ENCODE measurements at regions not wholly inside any gene's neighbourhood (a gene's known extent, or its start where the extent isn't known, plus 50 kb on each side); places are given as distances from the start of the nearest gene placed in this dataset.

DNA sequence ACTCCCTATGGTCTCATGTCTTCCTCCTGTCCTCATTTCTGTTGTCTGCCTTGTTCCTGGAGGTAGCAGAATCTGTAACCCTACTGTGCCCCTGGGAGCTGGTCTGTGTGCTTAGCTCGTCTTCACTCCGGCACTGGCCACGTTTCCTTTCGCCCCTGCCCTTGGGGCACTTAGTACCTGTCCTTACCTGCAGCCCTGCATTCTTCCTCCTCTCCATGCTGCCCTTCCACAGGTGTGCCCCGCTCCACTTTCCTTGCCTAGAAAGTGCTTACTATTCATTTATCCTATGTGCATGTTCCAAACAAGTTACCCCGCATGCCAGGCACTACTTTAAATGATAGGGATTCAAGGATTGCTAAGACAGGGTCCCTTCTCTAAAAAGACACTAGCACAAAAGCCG is 199.9 kb upstream of the ZMIZ1 start:
- no peak for DNase-seq

DNA sequence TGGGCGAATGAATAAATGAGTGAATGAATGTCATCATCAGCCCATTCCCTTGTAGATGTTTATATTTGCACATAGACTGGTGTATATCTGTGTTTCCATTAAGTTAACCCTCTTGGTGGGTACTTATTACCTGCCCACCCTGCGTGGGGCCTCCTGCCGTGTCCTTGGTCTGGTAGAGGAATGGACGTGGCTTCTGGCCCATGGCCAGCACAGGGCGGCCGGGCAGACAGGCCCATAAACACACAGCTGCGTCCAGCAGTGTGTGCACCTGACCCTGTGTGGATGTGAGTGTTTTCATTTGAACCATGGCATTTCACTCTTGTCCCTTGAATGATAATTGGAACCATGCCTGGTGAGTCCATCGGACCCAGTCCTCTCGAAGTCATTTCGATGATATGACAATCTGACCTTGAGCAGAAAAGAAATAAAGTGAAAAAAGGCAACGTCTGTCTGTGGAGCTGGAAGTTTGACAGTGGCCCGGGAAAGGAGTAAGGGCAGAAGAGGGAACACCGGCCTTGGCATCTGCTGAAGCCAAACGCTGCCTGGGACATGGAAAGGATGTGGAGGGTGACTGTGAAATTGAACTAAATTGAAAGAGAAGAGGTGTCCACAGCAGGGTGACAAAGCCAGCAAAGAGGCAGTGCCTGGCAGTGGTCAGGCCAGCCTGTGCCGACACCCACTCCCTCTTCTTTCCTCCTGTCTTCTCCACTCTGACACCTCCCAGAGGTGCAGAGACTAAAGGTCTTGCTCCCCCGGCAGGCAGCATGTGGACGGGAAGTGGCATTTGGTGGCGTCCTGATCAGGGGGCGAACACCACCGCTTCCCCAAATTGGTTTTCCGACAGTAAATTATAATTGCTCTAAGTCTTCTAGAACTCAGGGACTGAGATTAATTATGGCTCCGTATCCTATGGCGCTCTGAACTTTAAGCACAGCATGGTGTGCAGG is 199.0 kb upstream of the ZMIZ1 start:
- DNase-seq = no peak

DNA sequence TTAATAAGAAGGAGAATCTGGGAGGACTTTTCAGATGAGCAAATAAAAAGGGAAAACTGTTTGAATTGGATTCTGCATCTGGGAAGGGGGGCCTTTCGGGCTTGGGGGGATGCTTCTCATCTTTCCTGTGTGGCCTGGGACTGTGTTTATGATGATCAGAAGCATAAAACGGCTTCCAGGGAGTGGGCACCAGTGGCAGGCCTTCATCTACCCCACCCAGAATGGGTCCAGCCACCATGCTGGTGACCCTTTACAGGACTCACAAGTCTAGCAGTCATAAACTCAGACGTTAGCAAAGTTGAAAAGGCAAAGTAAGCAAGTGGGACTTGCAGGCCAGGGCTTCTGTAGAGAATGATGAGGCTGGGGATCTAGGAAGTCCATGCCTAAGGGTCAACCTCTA is 198.3 kb upstream of the ZMIZ1 start:
- DNase-seq = no peak

DNA sequence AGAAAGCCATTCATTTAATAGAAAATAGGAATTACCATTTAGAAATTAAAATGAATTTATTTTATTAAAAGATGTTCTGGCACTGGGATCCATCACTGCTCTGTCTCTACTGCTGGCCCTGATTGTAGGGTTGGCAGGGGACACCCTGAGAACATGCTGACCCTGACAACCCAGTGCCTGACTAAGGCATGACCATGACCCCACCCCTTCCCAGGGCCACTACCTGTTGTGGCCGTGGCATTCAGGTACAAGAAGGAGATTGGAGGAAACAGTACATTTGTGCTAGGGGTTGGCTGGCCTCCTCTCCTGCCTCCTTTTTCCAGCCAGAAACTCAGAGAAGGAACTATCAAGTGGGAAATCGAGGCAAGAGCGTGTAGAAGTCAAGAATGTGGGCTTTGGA is 197.0 kb upstream of the ZMIZ1 start:
- no peak for DNase-seq

DNA sequence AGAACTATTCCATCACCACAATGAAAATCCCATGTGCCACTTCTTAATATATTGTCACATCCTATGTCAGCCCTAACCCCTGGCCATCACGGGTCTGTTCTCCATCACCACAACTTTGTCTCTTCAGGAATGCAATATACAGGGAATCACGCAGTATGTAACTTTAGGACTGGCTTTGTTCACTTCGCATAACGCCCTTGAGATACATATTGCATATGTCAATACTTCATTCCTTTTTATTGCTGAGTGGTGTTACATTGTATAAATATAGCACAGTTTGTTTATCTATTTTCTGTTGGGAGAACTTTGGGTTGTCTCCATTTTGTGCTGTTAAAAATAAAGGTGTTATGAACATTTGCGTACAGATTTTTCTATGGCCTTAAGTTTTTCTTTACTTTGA is 195.4 kb upstream of the ZMIZ1 start:
- no peak for DNase-seq

DNA sequence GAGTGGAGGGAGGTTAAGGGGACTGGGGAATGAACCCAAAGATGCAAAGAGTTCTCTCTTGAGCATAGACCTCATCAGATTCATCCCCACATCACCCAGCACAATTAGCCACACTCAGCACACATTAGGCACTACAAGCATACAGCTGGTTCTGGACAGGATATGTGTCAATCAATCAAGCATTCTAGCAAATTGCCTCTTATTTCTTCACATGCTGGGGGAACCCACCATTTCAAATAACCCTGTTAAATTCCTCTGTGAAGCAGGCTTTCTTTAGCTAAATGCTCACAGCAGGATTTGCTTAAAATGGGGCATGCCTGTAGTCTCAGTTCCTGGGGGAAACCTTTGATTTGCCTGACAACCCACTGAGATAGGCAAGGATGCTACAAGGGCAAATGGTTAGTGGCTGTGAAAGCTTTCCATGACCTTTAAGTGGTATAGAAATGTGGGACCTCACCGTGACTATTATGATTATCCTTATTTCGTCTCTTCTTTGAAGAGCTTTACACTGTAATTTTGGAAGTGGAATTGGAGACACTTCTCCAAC is 193.4 kb upstream of the ZMIZ1 start:
- DNase-seq = no peak

DNA sequence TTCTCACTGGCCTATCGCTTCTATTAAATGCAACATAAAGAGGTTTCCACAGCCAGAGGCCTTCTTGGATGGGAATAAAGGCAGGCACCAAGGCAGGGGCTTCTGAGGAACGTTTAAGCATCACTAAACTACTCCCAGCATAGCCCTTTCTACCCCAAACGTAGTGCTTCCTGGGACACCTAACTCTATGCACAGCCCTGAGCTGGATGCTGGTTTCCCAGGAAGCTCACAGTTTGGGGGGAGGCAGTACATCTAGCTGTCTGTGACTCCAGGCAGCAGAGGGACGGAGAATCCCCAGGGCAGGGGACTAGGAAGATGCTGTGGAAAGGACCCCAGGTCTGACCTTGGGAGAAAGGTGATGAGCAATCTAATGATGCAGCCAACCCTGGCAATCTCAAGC is 192.8 kb upstream of the ZMIZ1 start:
- DNase-seq = no peak

DNA sequence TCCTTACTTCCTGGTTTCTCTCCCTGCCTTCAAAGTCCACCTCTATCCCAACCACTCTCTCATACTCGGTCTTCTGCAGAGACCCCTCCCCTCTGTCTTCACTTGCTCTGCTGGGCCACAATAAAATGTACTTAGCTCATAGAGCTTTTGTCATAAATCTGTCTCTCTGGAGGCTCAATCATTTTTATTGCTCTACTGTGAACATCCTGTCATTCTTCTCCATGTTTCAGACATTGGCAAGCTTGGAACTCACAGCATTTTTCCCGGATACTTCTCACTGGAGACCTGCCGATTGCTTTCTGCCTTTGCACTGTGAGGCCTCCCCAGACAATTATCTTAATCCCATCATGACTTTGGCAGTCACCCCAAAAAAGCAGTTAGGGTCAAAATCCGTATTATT is 192.3 kb upstream of the ZMIZ1 start:
- no peak for DNase-seq

DNA sequence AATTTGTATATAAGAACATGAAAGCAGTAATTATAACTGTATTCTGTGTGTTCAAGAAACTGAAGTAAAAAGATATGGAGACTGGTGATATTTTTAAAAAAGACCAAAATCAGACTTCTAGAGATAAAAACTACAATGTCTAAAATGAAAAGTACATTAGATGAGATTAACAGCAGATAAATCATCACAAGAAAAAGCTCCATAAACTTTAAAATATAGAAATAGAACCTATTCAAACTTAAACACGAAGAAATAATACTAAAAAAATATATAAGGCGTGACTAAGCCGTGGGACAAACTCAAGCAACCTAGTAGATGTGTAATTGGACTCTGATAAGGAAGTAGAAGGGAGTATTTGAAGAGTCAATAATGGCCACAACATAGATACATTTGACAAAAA is 189.1 kb upstream of the ZMIZ1 start:
- no peak for DNase-seq

DNA sequence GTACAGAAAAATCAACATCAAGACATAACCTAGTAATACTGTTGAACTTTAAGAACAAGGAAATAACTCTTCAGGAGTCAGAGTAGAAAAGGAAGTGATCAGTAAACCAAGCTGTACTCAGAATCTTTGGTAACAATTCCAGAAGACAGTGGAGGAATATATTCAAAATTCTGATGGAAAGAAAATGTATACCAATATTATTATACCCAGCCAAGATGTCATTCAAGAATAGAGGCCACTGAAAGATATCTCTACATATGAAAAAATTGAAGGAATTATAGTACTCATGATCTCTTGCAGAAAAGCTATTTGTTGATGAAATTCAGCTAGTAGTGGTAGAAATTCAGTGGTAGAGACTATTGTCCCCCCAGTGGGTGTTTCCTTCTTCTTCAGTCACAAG is 182.6 kb upstream of the ZMIZ1 start:
- DNase-seq = no peak

DNA sequence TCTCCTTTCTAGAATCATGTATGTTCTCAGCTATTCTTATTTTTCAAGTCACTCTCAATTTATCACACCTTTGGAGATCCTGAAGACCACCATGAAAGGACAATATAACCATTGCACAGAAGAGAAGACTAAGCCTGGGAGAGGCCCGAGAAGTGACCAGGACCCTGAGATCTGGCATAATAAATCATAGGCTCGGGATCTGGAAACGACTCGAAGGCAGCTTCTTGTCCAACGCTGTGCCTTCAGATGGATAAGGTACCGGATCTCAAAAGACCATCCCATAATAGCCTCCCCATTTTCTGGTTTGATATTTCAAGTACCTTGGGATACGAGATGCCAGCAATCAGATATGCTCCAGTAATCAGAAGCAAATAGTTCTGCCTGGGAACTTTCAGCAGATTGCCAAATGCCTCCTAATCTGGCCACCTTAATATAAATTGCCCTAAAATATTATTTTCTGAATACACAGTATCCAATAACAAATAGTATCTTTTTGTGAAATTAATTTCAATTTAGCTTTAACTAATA is 179.2 kb upstream of the ZMIZ1 start:
- DNase-seq = no peak

DNA sequence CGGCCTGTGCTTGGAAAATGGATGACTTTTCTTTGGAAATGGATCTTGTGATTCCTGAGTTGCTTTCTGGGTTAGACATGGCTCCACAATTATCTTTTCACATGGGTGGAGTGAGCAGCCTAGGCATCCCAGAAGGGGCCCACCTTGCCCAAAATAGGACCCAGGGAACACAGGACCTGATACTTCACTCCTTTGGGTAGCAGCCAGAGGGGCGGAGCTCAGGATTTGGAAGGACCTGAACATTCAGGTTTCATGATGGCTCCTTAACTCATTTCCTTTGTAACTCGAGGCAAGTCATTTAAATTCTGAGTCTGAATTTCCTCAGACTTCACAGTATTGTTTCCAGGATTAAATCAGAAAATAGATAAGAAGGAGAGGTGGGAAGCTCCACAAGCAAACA is 178.3 kb upstream of the ZMIZ1 start:
- DNase-seq = no peak

DNA sequence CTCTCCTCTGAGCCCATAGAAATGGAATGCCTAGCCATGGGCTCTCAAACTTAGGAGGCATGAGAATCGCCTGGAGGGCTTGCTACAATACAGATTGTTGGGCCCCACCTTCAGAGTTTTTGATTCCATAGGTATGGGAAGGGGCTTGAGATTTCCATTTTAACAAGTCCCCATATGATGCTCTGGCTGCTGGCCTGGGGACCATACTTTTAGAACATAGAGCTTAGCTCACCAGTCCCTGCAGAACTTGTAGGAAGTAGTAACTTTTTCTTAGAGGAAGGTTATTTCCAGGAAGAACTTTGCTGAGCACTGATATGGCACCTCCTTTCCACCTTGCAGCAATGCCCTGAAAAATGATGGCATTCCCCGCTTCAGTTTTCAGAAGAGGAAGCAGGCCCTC is 177.0 kb upstream of the ZMIZ1 start:
- DNase-seq = no peak

DNA sequence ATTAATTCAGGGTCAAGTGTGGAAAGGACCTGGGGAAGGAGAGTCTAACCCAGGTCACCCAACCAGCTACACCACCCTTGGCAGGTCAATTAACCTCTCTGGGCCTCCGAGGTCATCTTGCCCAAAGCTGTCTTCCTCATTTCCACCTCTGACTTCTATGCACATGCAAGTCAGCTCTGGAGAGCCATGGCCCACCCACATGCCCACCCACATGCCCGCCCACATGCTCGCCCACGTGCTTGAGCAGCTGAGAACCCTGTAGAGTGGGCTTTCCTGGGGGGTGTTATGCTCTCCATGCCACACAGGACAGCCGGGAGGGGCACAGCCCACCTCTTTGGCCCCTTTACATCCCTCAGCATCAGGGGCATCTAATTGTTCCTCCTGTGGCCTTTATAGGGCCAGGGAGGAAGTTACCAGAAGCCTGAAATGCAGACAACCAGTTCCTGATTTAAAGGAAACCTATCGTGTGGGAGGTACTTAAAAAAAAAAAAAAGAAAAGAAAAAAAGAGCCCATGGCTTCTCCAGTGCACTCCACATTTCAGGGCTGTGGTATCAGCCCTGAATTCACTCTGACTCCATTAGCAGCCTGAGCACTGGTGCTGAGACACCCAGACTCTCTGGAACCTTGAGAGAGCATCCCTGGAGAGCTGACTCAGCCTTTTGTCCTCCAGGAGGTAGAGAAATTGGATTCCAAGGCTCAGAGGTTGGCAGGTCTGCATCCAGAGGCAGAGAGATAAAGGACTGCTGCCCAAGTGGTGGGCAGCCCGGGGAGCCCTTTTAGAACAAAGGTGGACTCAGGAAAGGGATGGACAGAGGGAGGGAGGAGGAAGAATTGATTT is 176.2 kb upstream of the ZMIZ1 start:
- DNase-seq = peak; percentile 60

DNA sequence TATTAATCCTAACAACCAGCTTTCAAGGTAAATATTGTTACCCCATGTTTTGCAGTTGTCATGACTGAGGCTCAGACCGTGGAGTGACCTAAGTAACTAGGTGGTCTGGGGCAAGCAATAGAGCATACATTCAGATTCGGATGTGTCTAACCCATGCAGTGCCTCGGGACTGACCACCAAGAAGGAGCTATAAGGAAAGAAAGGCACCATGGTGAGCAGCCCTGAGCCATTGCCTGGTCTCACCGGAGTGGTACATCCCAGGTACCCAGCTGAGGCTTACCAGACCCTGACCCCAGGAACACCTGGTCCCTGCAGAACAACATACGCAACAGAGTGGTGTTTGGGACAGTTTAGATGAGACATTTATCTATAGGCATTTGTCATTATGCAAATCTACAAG is 175.5 kb upstream of the ZMIZ1 start:
- no peak for DNase-seq

DNA sequence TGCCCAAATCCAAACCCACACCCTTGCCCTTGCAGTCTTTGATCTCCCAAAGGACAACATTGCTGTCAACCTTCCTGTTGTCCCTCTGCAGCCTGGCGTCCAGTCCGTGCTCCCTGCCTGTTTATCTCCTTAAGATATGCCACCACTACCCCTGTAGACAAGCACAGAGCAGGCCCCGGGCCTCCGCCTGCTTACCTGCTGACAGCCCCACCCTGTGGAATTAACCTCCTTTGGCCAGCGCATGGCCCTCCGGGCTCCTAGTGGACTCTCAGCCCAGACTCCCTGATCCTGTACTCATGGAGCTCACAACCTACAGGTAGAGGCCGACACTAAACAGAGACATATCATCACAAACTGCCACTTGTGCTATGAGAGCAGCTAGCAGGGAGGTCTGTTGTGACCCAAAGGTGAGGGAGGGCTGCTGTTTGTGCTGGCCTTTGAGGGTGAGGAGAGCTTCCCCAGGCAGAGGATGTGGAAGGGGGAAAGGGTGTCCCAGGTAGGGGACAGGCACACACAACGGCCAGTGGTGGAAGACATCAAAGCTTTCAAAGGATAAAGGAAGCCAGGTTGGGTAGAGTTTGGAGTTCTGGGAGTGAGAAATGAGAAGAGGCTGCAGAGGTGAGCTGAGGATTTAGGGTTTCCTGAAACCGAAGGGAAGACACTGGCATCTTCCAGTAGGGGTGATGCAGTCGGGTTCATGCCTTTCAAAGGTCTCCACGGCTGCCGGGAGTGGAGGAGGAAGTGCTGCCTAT is 174.5 kb upstream of the ZMIZ1 start:
- DNase-seq = no peak

DNA sequence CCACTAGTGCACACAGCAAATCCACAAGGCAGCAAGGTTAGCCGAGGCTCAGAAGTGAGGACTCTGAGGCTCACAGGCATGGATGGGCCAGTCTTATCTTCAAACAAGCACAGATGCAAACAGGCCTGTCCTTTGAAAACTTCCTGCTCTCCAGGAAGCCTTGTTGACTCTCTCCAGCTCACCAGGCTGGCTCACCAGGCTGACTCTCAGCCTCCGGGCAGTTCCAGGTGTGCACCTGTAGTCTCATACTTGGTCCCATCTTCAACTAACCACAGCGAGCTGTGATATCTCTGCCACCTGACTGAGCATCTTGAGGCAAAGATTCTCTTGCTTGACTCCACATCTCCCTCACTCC is 173.9 kb upstream of the ZMIZ1 start:
- no peak for DNase-seq

DNA sequence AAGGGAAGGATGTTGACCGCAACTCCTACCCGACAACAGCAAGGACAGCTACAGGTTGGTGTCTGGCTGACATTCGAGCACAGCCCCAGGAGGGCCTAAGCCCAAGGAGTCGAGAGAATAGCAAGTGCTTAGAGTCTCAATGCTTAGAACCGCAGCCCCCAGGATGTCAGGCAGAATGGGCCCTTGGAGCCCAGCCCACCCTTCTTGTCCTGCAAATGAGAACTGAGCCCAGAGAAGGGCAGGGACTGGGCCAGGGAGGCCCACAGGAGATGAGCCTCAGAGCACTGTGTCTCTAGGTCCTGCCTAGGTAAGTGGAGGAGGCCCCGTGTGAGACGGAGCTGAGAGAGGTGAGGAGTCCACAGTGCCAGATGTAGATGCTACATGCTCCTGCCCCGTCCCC is 173.3 kb upstream of the ZMIZ1 start:
- DNase-seq = no peak

DNA sequence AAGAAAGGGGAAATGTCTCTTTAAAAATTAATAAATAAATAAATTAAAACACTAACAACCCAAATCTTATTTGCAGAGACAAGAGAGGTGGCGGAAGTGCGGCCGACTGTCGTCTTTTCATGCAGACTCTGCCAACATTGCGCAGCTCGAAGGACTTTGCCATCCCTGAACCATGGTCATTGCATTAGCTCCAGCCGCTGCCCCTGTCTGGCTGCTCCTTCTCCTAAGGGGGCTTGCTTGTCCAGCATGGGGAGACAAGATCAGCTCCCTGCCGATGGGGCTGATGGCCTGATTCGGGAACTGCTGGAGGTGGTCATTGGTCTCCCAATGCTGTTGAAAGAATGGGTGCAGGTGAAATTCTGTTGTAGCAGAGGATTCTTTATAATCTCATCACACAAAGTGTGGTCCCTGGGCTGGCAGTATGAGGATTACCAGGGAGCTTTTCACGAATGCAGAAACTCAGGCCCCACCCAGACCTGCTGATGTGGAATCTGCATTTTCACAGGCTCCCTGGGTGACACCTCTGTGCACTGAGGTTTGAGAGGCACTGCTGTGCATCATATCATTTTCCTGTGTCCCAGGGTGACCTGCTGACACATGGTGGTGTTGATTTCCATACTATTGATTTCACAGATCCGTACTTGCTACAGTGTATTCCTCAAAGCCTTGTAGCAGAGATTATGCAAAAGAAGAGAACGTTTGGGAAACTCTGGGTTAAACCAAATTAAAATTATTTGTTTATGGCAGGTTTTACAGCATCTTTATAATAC is 172.4 kb upstream of the ZMIZ1 start:
- DNase-seq = no peak

DNA sequence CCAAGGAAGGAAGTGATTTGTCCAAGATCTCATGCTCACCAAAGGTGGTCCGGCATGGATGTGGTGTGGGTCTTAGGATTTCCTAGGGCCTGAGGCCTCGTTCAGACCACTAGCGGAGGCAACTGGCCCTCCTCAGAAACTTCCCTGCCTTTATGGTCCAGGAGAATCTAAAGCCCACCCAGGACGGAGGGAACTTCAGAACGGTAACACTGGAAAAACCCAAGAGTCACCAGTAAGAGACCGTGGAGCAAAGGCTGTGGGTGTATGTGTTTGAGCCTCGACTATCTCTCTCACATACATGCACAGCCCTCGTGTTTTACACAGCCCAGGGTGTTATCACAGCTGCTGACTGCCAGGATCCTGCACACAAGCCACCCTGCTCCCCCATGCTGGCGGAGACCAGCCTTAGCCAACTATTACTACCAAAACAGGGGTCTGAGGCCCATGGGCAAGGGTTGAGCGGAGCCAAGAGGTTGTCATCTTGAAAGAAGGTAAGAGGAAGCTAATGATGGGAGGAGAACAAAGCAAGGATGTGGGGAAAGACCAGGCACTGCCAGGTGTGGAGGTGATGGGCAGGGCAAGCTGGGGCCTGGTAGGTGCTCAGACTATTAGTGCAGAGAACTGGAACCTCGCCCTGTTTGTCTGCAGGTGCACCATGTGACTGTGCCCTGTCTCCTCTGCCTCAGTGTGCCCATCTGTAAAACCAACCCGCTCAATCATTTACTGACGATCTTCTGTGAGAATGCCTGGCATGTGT is 170.2 kb upstream of the ZMIZ1 start:
- no peak for DNase-seq

DNA sequence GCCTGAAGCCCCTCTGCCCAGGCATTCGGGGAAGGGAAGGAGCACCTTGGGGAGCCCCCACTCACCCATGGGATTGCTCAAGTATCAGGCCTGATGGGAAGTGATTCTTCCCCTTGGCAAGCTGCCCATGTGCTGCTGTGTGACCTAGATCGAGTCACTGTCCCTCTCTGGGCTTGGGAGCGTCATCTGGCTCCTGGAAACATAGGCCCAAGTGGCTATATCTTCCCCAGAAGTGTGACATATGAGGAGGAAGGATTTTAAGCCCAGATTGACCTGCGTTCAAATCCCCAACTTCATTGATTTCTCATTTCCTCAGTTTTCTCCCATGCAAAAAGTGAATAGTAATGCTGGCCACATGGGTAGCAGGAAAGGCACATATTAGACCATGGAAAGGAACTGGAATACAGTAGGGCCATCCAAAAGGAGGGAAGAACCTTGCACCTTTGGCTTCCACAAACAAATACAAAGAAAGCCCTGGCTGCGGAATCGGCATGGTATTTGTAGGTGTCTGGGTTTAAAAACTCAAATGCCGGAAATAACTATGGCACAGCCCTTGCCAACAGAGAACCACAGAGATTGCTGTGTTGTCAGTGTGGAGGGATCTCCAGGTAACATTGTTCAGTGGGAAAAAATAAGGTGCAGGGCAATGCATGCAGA is 169.5 kb upstream of the ZMIZ1 start:
- no peak for DNase-seq

All from fibroblast of skin of right biceps (primary cell).